B cell (primary cell): ENCODE measurements at regions not wholly inside any gene's neighbourhood (a gene's known extent, or its start where the extent isn't known, plus 50 kb on each side); places are given as distances from the start of the nearest gene placed in this dataset.

Experiments
- ATAC-seq: fragments of 200-7000 bp; cut with Tn5 transposase; one replicate; pipeline ENCODE4 v1.10.0; 2021; ENCODE audit warnings: low read depth, mild to moderate bottlenecking, moderate number of reproducible peaks, moderate library complexity
- CTCF ChIA-PET: fragments of 350-600 bp; sonication (Branson Sonifier 250); formaldehyde crosslinking; loops from one replicate; lab custom pipeline; 2021; ENCODE audit warnings: antibody characterized with exemption, inconsistent platforms; lab: Charles Lee
- POLR2A ChIA-PET: fragments of 350-600 bp; sonication (Branson Sonifier 250); formaldehyde crosslinking; loops from one replicate; lab custom pipeline; 2021; ENCODE audit warnings: antibody characterized with exemption; lab: Charles Lee
- DNase-seq: peaks from one replicate; pipeline ENCODE4 v3.0.0; 2013
- H2AFZ ChIP-seq: 2 replicates; pipeline ENCODE4 v1.6.1; 2012; ENCODE audit warnings: mild to moderate bottlenecking, low read depth, low read length; ENCODE audit not compliant: insufficient read depth, poor library complexity, severe bottlenecking
- H3K27ac ChIP-seq, 2 donors: 1 replicate in 1 of 2; 2 replicates in 1 of 2; pipeline ENCODE4 v1.5.1; 2012 to 2013; ENCODE audit warnings: low read length in 2 of 2, mild to moderate bottlenecking in 2 of 2, moderate library complexity in 1 of 2
- H3K27me3 ChIP-seq, 4 experiments: fragments of 200-600 bp in 1 of 4; sonication (generic) in 1 of 4; replicated peaks in 1 of 4; 1 replicate in 2 of 4; 2 replicates in 2 of 4; pipeline versions ENCODE4 v1.6.1 to v1.7.0; 2013 to 2016; ENCODE audit warnings: low read length in 3 of 4, mild to moderate bottlenecking in 2 of 4, mixed read lengths in 1 of 4, moderate library complexity in 1 of 4; ENCODE audit not compliant: insufficient read depth in 4 of 4, control insufficient read depth in 3 of 4; ENCODE audit errors: control extremely low read depth in 1 of 4
- H3K36me3 ChIP-seq, 2 experiments: replicated peaks in 1 of 2; 1 replicate in 1 of 2; 2 replicates in 1 of 2; pipeline versions ENCODE4 v1.6.1 to v1.7.1; 2013; ENCODE audit warnings: low read length in 1 of 2; ENCODE audit not compliant: insufficient read depth in 2 of 2, control insufficient read depth in 1 of 2; ENCODE audit errors: control extremely low read depth in 1 of 2, extremely low read depth in 1 of 2
- H3K4me1 ChIP-seq, 2 donors: fragments of 200-600 bp in 1 of 2; sonication (generic) in 1 of 2; 1 replicate in 1 of 2; 2 replicates in 1 of 2; pipeline versions ENCODE4 v1.5.1 to v1.6.1; 2013 to 2017; ENCODE audit warnings: low read length in 2 of 2; ENCODE audit not compliant: control insufficient read depth in 2 of 2, insufficient read depth in 2 of 2
- H3K4me2 ChIP-seq: replicated peaks from 2 replicates; pipeline ENCODE3; 2012; ENCODE audit warnings: mild to moderate bottlenecking, low read depth, low read length; ENCODE audit not compliant: poor library complexity, severe bottlenecking
- H3K4me3 ChIP-seq, 5 experiments: fragments of 200-600 bp in 1 of 5; sonication (generic) in 1 of 5; 1 replicate in 3 of 5; 2 replicates in 2 of 5; pipeline versions ENCODE4 v1.5.1 to v1.7.0; 2011 to 2016; ENCODE audit warnings: low read length in 4 of 5, mild to moderate bottlenecking in 4 of 5, low read depth in 2 of 5, control low read depth in 1 of 5, moderate library complexity in 1 of 5; ENCODE audit not compliant: insufficient read depth in 1 of 5; ENCODE audit errors: control extremely low read depth in 1 of 5, extremely low read depth in 1 of 5
- H3K79me2 ChIP-seq: fragments of 200-600 bp; sonication (generic); one replicate; pipeline ENCODE4 v1.6.0; 2016; ENCODE audit warnings: low read length; ENCODE audit not compliant: control insufficient read depth, insufficient read depth
- H3K9ac ChIP-seq: fragments of 200-600 bp; sonication (generic); 2 replicates; pipeline ENCODE4 v1.6.1; 2017; ENCODE audit warnings: mild to moderate bottlenecking, low read length, moderate library complexity
- H3K9me3 ChIP-seq, 3 donors: one replicate each; pipeline versions ENCODE4 v1.6.1 to v1.7.1; 2013; ENCODE audit warnings: low read length in 2 of 3; ENCODE audit not compliant: control insufficient read depth in 2 of 3, insufficient read depth in 1 of 3; ENCODE audit errors: control extremely low read depth in 1 of 3
- H4K20me1 ChIP-seq: 2 replicates; pipeline ENCODE4 v1.6.0; 2012; ENCODE audit warnings: mild to moderate bottlenecking, low read length; ENCODE audit not compliant: insufficient read depth, control insufficient read depth, poor library complexity, severe bottlenecking
- H3K27ac Mint-ChIP-seq: one replicate; pipeline ENCODE4 v1.8.0; 2021; ENCODE audit warnings: mixed read lengths
- H3K27me3 Mint-ChIP-seq: one replicate; pipeline ENCODE4 v1.8.0; 2021; ENCODE audit warnings: mixed read lengths
- H3K4me1 Mint-ChIP-seq: one replicate; pipeline ENCODE4 v1.8.0; 2021; ENCODE audit warnings: mixed read lengths
- H3K4me3 Mint-ChIP-seq: one replicate; pipeline ENCODE4 v1.8.0; 2021; ENCODE audit warnings: mixed read lengths
- H3K9me3 Mint-ChIP-seq: one replicate; pipeline ENCODE4 v1.8.0; 2022; ENCODE audit warnings: mixed read lengths; ENCODE audit not compliant: insufficient read depth
- EZH2 ChIP-seq: IDR thresholded peaks from 2 replicates; pipeline ENCODE4 v1.6.1; 2012; ENCODE audit warnings: borderline replicate concordance, low read depth, mild to moderate bottlenecking, moderate library complexity, low read length; ENCODE audit not compliant: insufficient read depth, poor library complexity, severe bottlenecking
- WGBS: methylation state at CpG from one replicate; pipeline ENCODE4 v1.1.5; 2013; ENCODE audit warnings: missing lambda C conversion rate; ENCODE audit not compliant: insufficient coverage; 5-methylcytosine and 5-hydroxymethylcytosine counted together
- intact Hi-C: fragments of 100-400 bp; cut with micrococcal nuclease; formaldehyde crosslinking; loops from one replicate; pipeline ENCODE4 v1.10.0; 2022
- TF ChIP-seq, protein P1 (sequence below): fragments of 200-600 bp; IDR thresholded peaks from one replicate; pipeline ENCODE4 v1.8.0; 2022; ENCODE audit warnings: antibody characterized with exemption, mild to moderate bottlenecking

DNA sequence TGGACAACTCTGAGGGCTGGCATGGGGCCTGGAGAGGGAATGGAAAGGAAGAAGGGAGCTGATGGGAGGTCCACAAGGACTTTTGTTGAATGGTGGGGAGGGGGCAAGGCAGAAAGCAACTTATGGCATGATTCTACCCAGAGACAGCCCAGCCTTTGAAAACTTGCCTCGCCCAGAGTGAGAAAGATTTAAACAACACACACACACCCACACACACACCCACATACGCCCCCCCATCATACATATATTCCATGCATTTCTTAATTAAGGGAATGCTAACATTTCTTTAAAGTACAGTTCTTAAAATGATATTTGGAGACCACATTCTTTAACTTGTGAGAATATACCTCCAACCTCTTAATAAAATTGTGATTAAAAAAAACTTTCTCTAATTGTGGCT lies 115.4 kb upstream of the F3 start:
- Histone ChIP-seq H2AFZ (no peak overlapping the region), H3K27me3 (peaks cover 0 to 4% (median 2%) of the 10 kb centered on the region in 4 experiments), H3K9ac (no peak overlapping the region), H3K4me2 (no peak overlapping the region), H3K36me3 (no peaks in the 10 kb centered on the region), H3K27ac (no peak overlapping the region), H3K4me1 (no peaks in the 10 kb centered on the region), H4K20me1 (no peaks in the 10 kb centered on the region), H3K4me3 (no peak overlapping the region), H3K79me2 (no peaks in the 10 kb centered on the region), H3K9me3 (peaks cover 0 to 3% (median 0%) of the 10 kb centered on the region in 3 donors)
- ATAC-seq (no peak), DNase-seq (no peak)
- intact Hi-C loops: no loop called here
- TF ChIP-seq, protein P1, sequence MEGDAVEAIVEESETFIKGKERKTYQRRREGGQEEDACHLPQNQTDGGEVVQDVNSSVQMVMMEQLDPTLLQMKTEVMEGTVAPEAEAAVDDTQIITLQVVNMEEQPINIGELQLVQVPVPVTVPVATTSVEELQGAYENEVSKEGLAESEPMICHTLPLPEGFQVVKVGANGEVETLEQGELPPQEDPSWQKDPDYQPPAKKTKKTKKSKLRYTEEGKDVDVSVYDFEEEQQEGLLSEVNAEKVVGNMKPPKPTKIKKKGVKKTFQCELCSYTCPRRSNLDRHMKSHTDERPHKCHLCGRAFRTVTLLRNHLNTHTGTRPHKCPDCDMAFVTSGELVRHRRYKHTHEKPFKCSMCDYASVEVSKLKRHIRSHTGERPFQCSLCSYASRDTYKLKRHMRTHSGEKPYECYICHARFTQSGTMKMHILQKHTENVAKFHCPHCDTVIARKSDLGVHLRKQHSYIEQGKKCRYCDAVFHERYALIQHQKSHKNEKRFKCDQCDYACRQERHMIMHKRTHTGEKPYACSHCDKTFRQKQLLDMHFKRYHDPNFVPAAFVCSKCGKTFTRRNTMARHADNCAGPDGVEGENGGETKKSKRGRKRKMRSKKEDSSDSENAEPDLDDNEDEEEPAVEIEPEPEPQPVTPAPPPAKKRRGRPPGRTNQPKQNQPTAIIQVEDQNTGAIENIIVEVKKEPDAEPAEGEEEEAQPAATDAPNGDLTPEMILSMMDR: no peak
- no peak for TF ChIP-seq EZH2
- no CpG with 5 or more reads among the region's 2 CpGs for WGBS
- H3K27ac Mint-ChIP-seq: no peak overlapping the region
- peaks cover 8% of the 10 kb centered on the region for H3K27me3 Mint-ChIP-seq
- POLR2A ChIA-PET: no interaction called here
- H3K4me1 Mint-ChIP-seq: no peaks in the 10 kb centered on the region
- H3K4me3 Mint-ChIP-seq: no peak overlapping the region
- no peaks in the 10 kb centered on the region for H3K9me3 Mint-ChIP-seq
- CTCF ChIA-PET: no interaction called here

DNA sequence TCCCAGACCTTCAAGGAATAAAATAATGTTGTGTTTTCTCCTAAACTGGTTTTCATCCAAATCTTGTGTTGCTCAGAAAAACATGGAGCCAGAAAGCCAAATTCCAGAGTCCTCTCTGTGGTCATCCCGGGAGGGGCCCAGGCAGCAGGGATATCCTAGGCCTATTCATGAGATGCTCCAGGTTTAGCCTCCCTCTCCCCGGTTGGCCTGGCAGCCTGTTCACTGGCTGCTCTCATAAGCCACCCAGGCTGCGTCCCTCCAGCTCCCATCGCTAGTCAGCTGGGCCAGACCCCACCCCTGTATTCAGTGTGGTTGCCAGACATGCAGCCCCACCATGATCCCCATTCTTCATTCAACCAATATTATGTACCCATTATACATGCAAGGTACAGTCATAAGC lies 113.4 kb upstream of the F3 start:
- intact Hi-C loops: no loop called here
- H3K4me1 Mint-ChIP-seq: no peaks in the 10 kb centered on the region
- H3K27me3 Mint-ChIP-seq: peaks cover 8% of the 10 kb centered on the region
- ATAC-seq (no peak), DNase-seq (no peak)
- H4K20me1 ChIP-seq: no peaks in the 10 kb centered on the region
- no peak overlapping the region for H3K4me3 Mint-ChIP-seq
- H3K4me2 ChIP-seq: no peak overlapping the region
- no peak overlapping the region for H3K4me3 ChIP-seq
- H3K27ac ChIP-seq: no peak overlapping the region
- no peak for TF ChIP-seq EZH2
- TF ChIP-seq, protein P1: no peak
- POLR2A ChIA-PET: no interaction called here
- no peak overlapping the region for H3K27ac Mint-ChIP-seq
- no peak overlapping the region for H2AFZ ChIP-seq
- no peaks in the 10 kb centered on the region for H3K36me3 ChIP-seq
- CTCF ChIA-PET: no interaction called here
- H3K9me3 ChIP-seq: peaks cover 0 to 3% (median 0%) of the 10 kb centered on the region in 3 donors
- no peaks in the 10 kb centered on the region for H3K4me1 ChIP-seq
- no peaks in the 10 kb centered on the region for H3K79me2 ChIP-seq
- H3K9ac ChIP-seq: no peak overlapping the region
- H3K27me3 ChIP-seq: peaks cover 0 to 4% (median 0%) of the 10 kb centered on the region in 4 experiments
- WGBS: 91% methylated on average over 4 of the region's 4 CpGs
- no peaks in the 10 kb centered on the region for H3K9me3 Mint-ChIP-seq
